ENCODE measurements at regions not wholly inside any gene's neighbourhood (a gene's known extent, or its start where the extent isn't known, plus 50 kb on each side); places are given as distances from the start of the nearest gene placed in this dataset.

- POLR2A ChIA-PET, result no interaction called here
- Histone ChIP-seq H3K27me3 (ENCODE audit: control insufficient read depth, insufficient read depth, low read length) (peaks cover 13% of the 10 kb centered on the region), H3K4me3 (ENCODE audit: low read depth, low read length) (no peak overlapping the region), H3K36me3 (ENCODE audit: control insufficient read depth, insufficient read depth, low read length) (no peaks in the 10 kb centered on the region)
- TF ChIP-seq CTCF (IDR thresholded peaks at IDR 0.05; ENCODE audit: insufficient read depth, low read depth, low read length), result no peak
- CTCF ChIA-PET, result no interaction called here
- DNase-seq (ENCODE audit: low read depth), result no peak
Measured at GRCh38 chr20:2203436-2203835, 92.4 kb upstream of the TGM3 start.

- Histone ChIP-seq H3K27me3 (ENCODE audit: control insufficient read depth, insufficient read depth, low read length) (peaks cover 15% of the 10 kb centered on the region), H3K4me3 (ENCODE audit: low read depth, low read length) (no peak overlapping the region), H3K36me3 (ENCODE audit: control insufficient read depth, insufficient read depth, low read length) (no peaks in the 10 kb centered on the region)
- CTCF ChIA-PET, result interaction anchor here (1.6 kb wide), 1 partner anchor 248 kb away, joined by 3 read pairs; no protein-coding TSS in a partner anchor
- POLR2A ChIA-PET, result no interaction called here
- no peak for DNase-seq (ENCODE audit: low read depth)
- no peak for TF ChIP-seq CTCF (IDR thresholded peaks at IDR 0.05; ENCODE audit: insufficient read depth, low read depth, low read length)
Measured at GRCh38 chr20:2204021-2204420, 91.8 kb upstream of the TGM3 start.

DNA sequence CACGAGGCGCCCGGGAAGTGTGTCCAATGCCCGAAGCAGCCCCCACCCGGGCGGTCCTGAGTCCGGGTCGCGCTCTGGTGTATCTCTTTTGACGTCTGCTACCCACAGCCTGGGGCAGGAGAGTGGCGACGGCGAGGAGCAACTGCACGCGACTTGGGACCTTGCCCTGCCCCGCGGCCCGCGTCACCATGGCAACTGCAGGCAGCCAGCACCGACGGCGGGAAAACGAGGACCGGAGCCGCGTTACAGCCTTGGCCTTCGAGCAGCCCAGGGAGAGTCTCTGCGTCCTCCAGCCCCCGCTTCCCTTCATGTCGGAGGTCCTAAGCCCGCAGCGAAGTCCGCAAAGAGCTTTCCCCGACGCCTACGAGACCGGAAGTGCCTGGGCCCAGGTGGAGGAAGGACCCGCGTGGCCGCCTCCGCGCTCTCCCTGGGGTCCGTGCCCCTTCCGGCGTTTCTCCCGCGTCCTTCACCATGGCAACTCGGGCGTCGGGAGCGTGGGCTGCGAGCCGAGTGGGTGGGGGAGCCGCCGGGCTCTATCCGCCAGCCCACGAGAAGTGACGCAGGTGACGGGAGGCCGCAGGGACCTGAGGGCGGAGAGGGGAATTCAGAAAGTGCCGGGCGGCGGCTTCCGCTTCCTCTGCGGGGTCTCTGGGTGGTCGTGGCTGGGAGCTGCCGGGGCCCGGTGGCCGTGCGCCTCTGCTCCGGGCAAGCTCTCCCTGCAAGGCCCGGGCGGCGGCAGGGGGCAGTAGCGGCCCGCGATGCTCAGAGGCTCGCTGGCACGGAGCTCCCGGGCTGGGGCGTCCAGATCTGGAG is 88.6 kb upstream of the TGM3 start:
- no peak for DNase-seq (ENCODE audit: low read depth)
- H3K36me3 ChIP-seq (ENCODE audit: control insufficient read depth, insufficient read depth, low read length), result no peaks in the 10 kb centered on the region
- peak overlapping the region; percentile 49 for H3K4me3 ChIP-seq (ENCODE audit: low read depth, low read length)
- POLR2A ChIA-PET, result no interaction called here
- peak; percentile 83 for TF ChIP-seq CTCF (IDR thresholded peaks at IDR 0.05; ENCODE audit: insufficient read depth, low read depth, low read length)
- H3K27me3 ChIP-seq (ENCODE audit: control insufficient read depth, insufficient read depth, low read length), result peaks cover 8% of the 10 kb centered on the region
- CTCF ChIA-PET, result interaction anchor here (0.6 to 3.8 kb wide), 53 partner anchors 9 to 430 kb away, joined by 3 to 74 read pairs (median 4); partner anchors contain the start of gene TGM3

DNA sequence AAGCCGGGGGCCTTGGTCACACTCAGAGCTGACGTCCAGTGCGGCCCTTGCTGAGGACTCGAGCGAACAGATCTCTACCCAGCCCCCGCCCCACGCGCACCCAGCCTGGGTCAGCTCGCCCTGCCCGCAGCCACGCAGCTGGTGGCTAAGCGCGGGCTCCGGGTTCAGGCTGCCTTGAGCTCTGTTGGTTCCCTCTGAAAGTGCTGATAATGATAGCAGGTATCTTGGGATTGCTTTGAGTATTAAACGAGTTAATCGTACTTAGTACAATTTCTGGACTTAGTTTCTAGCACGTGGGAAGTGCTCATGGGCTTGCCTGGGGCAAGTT is 88.1 kb upstream of the TGM3 start:
- no peak for TF ChIP-seq CTCF (IDR thresholded peaks at IDR 0.05; ENCODE audit: insufficient read depth, low read depth, low read length)
- DNase-seq (ENCODE audit: low read depth), result no peak

GRCh38 chr20:2208897-2209296 is 86.9 kb upstream of the TGM3 start:
- no peak for TF ChIP-seq CTCF (IDR thresholded peaks at IDR 0.05; ENCODE audit: insufficient read depth, low read depth, low read length)
- Histone ChIP-seq H3K36me3 (ENCODE audit: control insufficient read depth, insufficient read depth, low read length) (no peaks in the 10 kb centered on the region), H3K4me3 (ENCODE audit: low read depth, low read length) (no peak overlapping the region), H3K27me3 (ENCODE audit: control insufficient read depth, insufficient read depth, low read length) (peaks cover 8% of the 10 kb centered on the region)
- no peak for DNase-seq (ENCODE audit: low read depth)
- ChIA-PET POLR2A (interaction anchor here (0.6 kb wide), 1 partner anchor 16 kb away, joined by 3 read pairs; no protein-coding TSS in a partner anchor), CTCF (interaction anchor here (1.2 to 3.8 kb wide), 6 partner anchors 10 to 432 kb away, joined by 3 to 74 read pairs (median 30); no protein-coding TSS in a partner anchor)

More for the DNA sequence above, 88.1 kb upstream of the TGM3 start:
- CTCF ChIA-PET, result interaction anchor here (0.6 to 3.8 kb wide), 54 partner anchors 9 to 431 kb away, joined by 3 to 74 read pairs (median 4); partner anchors contain the start of gene TGM3
- H3K36me3 ChIP-seq (ENCODE audit: control insufficient read depth, insufficient read depth, low read length), result no peaks in the 10 kb centered on the region
- peak overlapping the region; percentile 49 for H3K4me3 ChIP-seq (ENCODE audit: low read depth, low read length)
- POLR2A ChIA-PET, result no interaction called here
- H3K27me3 ChIP-seq (ENCODE audit: control insufficient read depth, insufficient read depth, low read length), result peaks cover 8% of the 10 kb centered on the region

All from BJ (cell line).